GM12874 (cell line): ENCODE measurements at regions not wholly inside any gene's neighbourhood (a gene's known extent, or its start where the extent isn't known, plus 50 kb on each side); places are given as distances from the start of the nearest gene placed in this dataset.

Experiments used
- TF ChIP-seq, protein P1 (sequence below): IDR thresholded peaks from 2 replicates; pipeline ENCODE4 v1.5.1; 2011; ENCODE audit warnings: low read depth, mild to moderate bottlenecking, control low read depth, low read length, moderate library complexity; ENCODE audit not compliant: insufficient read depth

DNA sequence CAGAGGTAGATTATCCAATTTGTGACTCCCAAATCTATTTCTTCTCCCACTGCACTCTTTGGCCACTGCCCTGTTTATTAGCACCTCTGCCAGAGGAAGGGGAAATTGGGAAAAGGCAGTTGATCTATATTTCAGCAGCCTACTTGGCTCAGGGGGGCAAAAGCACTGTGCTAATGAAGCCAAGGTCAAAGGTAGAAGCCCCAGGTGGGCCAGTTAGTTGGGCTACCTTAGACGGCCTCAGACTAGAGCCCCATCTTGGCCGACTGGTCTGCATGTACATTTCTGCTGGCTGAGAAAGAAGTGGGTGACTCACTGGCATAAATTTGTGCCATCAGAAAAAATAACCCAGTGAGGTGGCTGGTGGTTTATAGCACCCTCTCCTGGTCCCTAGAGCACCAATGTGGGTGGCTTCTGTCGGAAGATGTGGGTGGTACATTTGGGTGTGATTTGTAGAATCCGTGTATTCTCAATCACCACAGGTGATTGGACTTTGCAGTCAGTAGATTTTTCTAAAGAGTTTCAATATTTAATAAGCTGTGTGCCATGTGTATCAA, 293.3 kb upstream of the MKI67 start:
- TF ChIP-seq, protein P1, sequence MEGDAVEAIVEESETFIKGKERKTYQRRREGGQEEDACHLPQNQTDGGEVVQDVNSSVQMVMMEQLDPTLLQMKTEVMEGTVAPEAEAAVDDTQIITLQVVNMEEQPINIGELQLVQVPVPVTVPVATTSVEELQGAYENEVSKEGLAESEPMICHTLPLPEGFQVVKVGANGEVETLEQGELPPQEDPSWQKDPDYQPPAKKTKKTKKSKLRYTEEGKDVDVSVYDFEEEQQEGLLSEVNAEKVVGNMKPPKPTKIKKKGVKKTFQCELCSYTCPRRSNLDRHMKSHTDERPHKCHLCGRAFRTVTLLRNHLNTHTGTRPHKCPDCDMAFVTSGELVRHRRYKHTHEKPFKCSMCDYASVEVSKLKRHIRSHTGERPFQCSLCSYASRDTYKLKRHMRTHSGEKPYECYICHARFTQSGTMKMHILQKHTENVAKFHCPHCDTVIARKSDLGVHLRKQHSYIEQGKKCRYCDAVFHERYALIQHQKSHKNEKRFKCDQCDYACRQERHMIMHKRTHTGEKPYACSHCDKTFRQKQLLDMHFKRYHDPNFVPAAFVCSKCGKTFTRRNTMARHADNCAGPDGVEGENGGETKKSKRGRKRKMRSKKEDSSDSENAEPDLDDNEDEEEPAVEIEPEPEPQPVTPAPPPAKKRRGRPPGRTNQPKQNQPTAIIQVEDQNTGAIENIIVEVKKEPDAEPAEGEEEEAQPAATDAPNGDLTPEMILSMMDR, result no peak

DNA sequence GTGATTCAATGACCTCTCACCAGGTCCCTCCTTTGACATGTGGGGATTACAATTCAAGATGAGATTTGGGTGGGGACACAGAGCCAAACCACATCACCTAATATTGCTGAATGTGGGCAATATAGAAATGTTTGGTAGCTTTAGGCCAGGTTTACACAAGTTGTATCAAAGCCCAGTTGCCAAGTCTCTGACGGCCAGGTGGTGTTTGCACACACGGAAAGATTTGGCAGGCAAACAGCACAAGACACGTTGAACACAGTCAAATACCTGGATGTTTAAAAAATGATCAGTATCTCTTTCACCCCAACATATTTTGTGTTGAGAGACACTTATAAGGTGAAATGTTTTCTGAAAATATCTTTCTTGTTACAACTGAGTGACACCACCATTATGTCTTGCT, 294.4 kb upstream of the MKI67 start:
- TF ChIP-seq, protein P1, result no peak

DNA sequence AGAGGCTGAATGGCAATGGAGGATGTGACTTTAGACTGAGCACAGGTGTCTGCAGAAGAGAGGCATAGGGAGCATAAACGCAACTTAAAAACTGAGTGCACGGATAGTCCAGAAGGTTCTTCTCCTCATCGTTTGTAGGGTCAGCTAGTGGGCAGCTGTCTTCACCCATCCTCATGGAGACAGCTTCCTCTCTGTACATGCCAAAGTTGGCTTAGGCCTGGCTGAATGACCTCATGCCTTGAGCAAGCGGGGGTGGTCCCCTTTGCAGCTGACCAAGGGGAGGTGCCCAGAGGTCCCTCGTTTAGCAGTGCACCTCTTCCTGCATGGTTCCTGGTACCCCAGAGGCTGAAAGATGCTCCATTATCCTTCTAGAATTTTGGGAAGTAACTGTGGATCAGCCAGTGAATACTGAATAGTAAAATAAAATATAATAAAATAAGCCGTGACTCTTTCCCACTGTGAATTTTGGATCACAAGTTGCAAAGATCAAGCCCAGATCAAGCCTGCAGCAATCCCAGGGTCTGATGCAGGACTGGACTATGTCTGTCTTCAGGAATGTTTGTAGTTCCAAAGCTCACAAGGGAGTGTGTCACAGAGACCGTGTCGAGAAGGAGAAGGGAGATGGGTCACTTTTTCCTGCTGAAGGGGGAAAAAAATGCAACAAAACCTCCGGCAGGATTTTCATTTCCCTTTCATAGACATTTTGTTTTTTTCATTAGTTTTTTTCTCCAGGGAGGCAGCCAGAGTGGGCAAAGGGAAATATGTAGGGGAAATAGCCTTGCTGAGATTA, 295.3 kb upstream of the MKI67 start:
- TF ChIP-seq, protein P1, result no peak

DNA sequence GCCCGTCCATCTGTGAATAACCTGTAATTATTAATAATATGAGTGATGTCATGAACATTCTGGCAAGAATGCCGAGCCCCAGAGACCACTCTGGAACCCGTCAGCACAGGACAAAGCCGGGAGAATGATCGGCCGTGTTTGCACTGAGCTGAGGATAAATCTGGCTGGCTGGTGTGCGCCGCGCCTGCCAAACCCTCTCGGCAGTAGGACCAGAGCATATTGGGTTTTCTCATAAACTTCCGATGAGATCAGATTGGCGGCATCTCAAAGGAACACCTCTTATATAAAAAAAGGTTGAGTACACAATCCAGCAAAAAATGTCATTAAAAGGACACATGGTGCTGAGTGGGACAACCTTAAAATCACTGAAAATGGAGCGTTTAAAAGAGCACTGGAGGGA, 296.0 kb upstream of the MKI67 start:
- TF ChIP-seq, protein P1, result no peak

DNA sequence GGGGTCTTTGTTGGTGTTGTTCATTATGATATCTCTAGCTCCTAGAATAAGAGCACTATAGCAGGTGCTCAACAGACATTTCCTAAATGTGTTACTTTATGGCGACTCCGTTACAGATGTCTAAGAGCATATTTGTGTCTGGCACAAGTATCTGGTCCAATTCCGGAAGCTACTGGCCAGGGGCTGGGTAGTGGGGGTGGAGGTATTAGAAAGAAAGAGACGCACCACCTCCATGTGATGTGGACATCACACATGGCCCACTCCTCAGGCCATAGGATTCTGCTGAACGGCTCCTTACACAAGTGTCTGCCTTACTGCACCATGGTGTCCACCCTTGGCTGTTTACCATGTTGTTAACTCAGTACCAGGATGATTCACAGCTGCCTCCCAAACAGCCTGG, 296.8 kb upstream of the MKI67 start:
- TF ChIP-seq, protein P1, result no peak

DNA sequence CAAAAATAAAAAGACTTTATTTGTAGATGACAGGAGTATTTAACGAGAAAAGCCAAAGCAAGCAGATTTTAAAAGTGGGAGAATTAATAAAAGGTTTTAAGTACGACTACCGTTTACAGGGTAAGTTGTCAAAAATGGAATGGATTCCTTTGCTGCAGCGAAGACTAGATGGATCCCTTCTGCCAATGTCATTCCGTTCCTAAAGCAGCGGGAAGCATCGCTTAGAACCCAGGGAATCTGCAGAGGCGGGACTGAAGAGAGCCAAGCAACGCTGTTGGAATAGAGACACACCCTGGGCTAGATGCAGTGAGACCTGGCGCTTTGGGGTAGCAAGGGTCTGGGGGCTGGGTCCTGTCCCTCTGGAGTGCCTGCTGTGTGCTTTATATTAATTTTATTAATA, 303.1 kb upstream of the MKI67 start:
- TF ChIP-seq, protein P1, result no peak

DNA sequence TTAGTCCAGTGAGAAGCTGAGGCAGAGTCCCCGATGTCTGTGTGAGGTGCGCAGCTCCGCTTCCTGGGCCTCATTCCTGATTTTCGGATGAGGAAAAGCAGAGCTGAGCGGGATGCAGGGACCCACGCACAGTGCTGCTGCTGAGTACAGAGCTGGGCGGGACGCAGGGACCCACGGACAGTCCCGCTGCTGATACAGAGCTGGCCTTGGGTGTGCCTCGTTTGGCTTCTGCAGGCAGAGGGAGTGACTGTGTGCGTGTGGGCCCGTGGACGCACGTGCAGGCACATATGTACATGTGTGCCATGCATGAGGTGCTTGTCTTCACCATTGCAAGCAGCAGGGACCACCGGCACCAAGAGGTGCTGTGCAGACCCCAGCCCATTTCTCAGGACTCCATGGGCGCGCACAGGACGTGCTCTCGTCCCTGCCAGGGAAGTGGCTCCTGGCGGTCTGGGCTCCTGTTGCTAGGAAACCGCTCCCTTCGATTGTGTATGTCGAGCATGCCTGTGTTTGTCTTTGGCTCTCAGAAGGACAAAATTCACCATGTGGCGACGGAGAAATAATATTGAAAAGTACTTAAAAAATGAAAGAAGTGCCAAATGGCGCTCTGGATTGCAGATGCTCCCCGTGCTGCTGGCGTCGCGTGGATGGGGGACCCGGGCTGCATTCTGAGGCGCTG, 303.8 kb upstream of the MKI67 start:
- TF ChIP-seq, protein P1, result no peak
